ENCODE measurements at regions not wholly inside any gene's neighbourhood (a gene's known extent, or its start where the extent isn't known, plus 50 kb on each side); places are given as distances from the start of the nearest gene placed in this dataset.
A peak's percentile ranks its signal among the peaks of the same experiment; 100 is the strongest.
"Not testable (repeated sequence)": the region's sequence is repeated elsewhere in the genome, so short reads cannot be mapped to it uniquely, and the experiment has no call there.

GRCh38 chr14:65153101-65153500 lies 50.8 kb upstream of the MAX start:
- no peak for DNase-seq

- DNase-seq = no peak
Measured at GRCh38 chr14:65156568-65157366, 54.5 kb upstream of the MAX start.

GRCh38 chr14:65159281-65160062 lies 57.2 kb upstream of the MAX start:
- DNase-seq = no peak

- DNase-seq = no peak
Measured at GRCh38 chr14:65160091-65160490, 57.8 kb upstream of the MAX start.

GRCh38 chr14:65162031-65162430 lies 59.7 kb upstream of the MAX start:
- no peak for DNase-seq

- no peak for DNase-seq
Measured at GRCh38 chr14:65164068-65164824, 61.9 kb upstream of the MAX start.

GRCh38 chr14:65164825-65165135 lies 62.5 kb upstream of the MAX start:
- no peak for DNase-seq

- peak; percentile 21 for DNase-seq
Measured at GRCh38 chr14:65167072-65167645, 64.8 kb upstream of the MAX start.

- no peak for DNase-seq
Measured at GRCh38 chr14:65168840-65169239, 66.5 kb upstream of the MAX start.

- no peak for DNase-seq
Measured at GRCh38 chr14:65169351-65169750, 67.0 kb upstream of the MAX start.

- no peak for DNase-seq
Measured at GRCh38 chr14:65170318-65170717, 68.0 kb upstream of the MAX start.

GRCh38 chr14:65170768-65171507 lies 68.6 kb upstream of the MAX start:
- DNase-seq = peak; percentile 36

GRCh38 chr14:65173973-65174693 lies 71.8 kb upstream of the MAX start:
- DNase-seq = no peak

GRCh38 chr14:65174783-65175182 lies 72.5 kb upstream of the MAX start:
- DNase-seq = no peak

- no peak for DNase-seq
Measured at GRCh38 chr14:65177551-65177950, 75.2 kb upstream of the MAX start.

GRCh38 chr14:65179231-65179630 lies 76.9 kb upstream of the MAX start:
- DNase-seq = not testable (repeated sequence)

GRCh38 chr14:65179918-65180724 lies 77.8 kb upstream of the MAX start:
- DNase-seq = peak; percentile 47

- no peak for DNase-seq
Measured at GRCh38 chr14:65180725-65181025, 78.4 kb upstream of the MAX start.

- no peak for DNase-seq
Measured at GRCh38 chr14:65184032-65184764, 81.9 kb upstream of the MAX start.

- DNase-seq = no peak
Measured at GRCh38 chr14:65185829-65186228, 83.5 kb upstream of the MAX start.

GRCh38 chr14:65186951-65187350 lies 84.6 kb upstream of the MAX start:
- no peak for DNase-seq
